ENCODE measurements at regions not wholly inside any gene's neighbourhood (a gene's known extent, or its start where the extent isn't known, plus 50 kb on each side); places are given as distances from the start of the nearest gene placed in this dataset.

DNA sequence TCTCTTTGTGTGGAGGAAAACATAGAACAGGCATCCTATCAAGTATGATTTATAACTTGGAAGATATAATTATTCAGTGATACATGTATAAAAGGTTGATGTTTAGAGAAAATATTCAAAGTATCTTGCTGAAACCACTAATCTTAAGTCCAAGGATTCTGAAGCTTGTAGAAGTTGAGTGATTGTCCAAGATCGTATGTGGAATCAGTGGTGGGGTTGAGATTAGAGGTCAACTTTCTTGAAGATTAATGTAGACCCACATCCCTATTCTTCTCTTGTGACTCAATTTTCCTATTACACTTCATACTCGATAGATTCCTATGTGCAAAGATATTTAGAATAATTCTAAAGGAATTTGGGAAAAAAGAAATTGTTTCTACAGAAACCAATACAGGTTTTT is 1565.9 kb upstream of the ACVR2A start:
- TF ChIP-seq, protein P1, sequence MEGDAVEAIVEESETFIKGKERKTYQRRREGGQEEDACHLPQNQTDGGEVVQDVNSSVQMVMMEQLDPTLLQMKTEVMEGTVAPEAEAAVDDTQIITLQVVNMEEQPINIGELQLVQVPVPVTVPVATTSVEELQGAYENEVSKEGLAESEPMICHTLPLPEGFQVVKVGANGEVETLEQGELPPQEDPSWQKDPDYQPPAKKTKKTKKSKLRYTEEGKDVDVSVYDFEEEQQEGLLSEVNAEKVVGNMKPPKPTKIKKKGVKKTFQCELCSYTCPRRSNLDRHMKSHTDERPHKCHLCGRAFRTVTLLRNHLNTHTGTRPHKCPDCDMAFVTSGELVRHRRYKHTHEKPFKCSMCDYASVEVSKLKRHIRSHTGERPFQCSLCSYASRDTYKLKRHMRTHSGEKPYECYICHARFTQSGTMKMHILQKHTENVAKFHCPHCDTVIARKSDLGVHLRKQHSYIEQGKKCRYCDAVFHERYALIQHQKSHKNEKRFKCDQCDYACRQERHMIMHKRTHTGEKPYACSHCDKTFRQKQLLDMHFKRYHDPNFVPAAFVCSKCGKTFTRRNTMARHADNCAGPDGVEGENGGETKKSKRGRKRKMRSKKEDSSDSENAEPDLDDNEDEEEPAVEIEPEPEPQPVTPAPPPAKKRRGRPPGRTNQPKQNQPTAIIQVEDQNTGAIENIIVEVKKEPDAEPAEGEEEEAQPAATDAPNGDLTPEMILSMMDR (IDR thresholded peaks at IDR 0.05) = no peak
- TF ChIP-seq EP300 (IDR thresholded peaks at IDR 0.05) = no peak
- TF ChIP-seq POLR2AphosphoS5 (IDR thresholded peaks at IDR 0.05) = no peak
- no peak for TF ChIP-seq POLR2A (IDR thresholded peaks at IDR 0.05)

All from sigmoid colon (tissue), 4 donors.